Heart right ventricle (tissue), 16 donors: ENCODE measurements at regions not wholly inside any gene's neighbourhood (a gene's known extent, or its start where the extent isn't known, plus 50 kb on each side); places are given as distances from the start of the nearest gene placed in this dataset.

ENCODE experiments used
- ATAC-seq, 8 donors: fragments of 200-7000 bp; cut with Tn5 transposase; one replicate each; pipeline ENCODE4 v1.9.1; 2020; ENCODE audit warnings: mild to moderate bottlenecking in 8 of 8, moderate library complexity in 8 of 8, moderate number of reproducible peaks in 1 of 8
- DNase-seq, 2 donors: peaks; one replicate each; pipeline ENCODE4 v3.0.0-alpha.2; 2020
- H3K27ac ChIP-seq, 10 donors: fragments of 200-600 bp; sonication (generic) in 2 of 10; one replicate each; pipeline versions ENCODE4 v1.5.0 to v1.8.0; 2020 to 2022; ENCODE audit warnings: mild to moderate bottlenecking in 3 of 10
- H3K27me3 ChIP-seq, 7 donors: fragments of 200-600 bp; one replicate each; pipeline ENCODE4 v1.8.0; 2021 to 2022; ENCODE audit warnings: mild to moderate bottlenecking in 2 of 7
- H3K36me3 ChIP-seq, 9 donors: fragments of 200-600 bp; sonication (generic) in 1 of 9; one replicate each; pipeline versions ENCODE4 v1.5.0 to v1.8.0; 2020 to 2022; ENCODE audit warnings: mild to moderate bottlenecking in 2 of 9
- H3K4me1 ChIP-seq, 9 donors: fragments of 200-600 bp; sonication (generic) in 1 of 9; one replicate each; pipeline versions ENCODE4 v1.5.0 to v1.8.0; 2020 to 2022; ENCODE audit warnings: mild to moderate bottlenecking in 4 of 9
- H3K4me3 ChIP-seq, 10 donors: fragments of 200-600 bp; sonication (generic) in 2 of 10; one replicate each; pipeline versions ENCODE4 v1.5.0 to v1.8.0; 2020 to 2022; ENCODE audit warnings: mild to moderate bottlenecking in 7 of 10, moderate library complexity in 2 of 10
- H3K9me3 ChIP-seq, 11 donors: fragments of 200-600 bp in 10 of 11; sonication (generic) in 2 of 11; one replicate each; pipeline versions ENCODE4 v1.5.0 to v1.8.0; 2013 to 2022; ENCODE audit warnings: mild to moderate bottlenecking in 2 of 11, control low read depth in 1 of 11, moderate library complexity in 1 of 11
- CTCF ChIP-seq, 9 donors: fragments of 200-600 bp; sonication (generic) in 2 of 9; IDR thresholded peaks; one replicate each; pipeline versions ENCODE4 v1.5.0 to v1.8.0; 2021 to 2022; ENCODE audit warnings: antibody characterized with exemption in 9 of 9, mild to moderate bottlenecking in 5 of 9, moderate library complexity in 1 of 9
- WGBS, 2 donors: extraction: QIAGEN DNeasy Blood & Tissue Kit; methylation state at CpG; one replicate each; pipeline ENCODE4 v1.1.7; 2013; ENCODE audit warnings: inconsistent platforms in 1 of 2; 5-methylcytosine and 5-hydroxymethylcytosine counted together
- intact Hi-C, 10 donors: fragments of 100-400 bp; cut with DNase I; formaldehyde crosslinking; loops; one replicate each; pipeline versions ENCODE4 v1.11.1 to v1.14.2; 2022
- donor health status: Arrhythmogenic right ventricular cardiomyopathy.
- donor health status: ischemic (EF 13 %, LVEDD 7.1; RV severe dilation, severe dysfunction).
- donor health status: healthy with polysubstance abuse.
- donor health status: DM: no; HTN: yes; CAD: no.
- donor health status: DM: no; HTN: no; CAD: no.
- donor health status: ischemic (EF 25% LVEDD 6.9; RV normal size, moderate dysfunction).
- donor health status: ischemic (EF 25% LVEDD 5.7; RV mildly dilated, moderate dysfunction).
- donor health status: healthy.
- donor health status: DM: yes; HTN: yes; CAD: no.
- donor health status: Ischemic cardiomyopathy.
- donor health status: ischemic (EF 35%, LVEDD 5.7; RV mildly dilated, moderate dysfunction).
- donor health status: nonischemic (EF 11% LVEDD 7.7; RV severe dilation, severe dysfunction).
- donor health status: DM: yes; HTN: yes; CAD: no.
- donor health status: PGD.
- donor health status: ischemic (EF 29% LVEDD 5.4; RV normal size, mild dysfunction).
- donor health status: nonischemic (EF 23%, LVEDD 6.1; RV moderate dilation, normal function).

GRCh38 chr3:31379598-31379997, 153.1 kb upstream of the STT3B start:
- H3K36me3 ChIP-seq, result no peaks in the 10 kb centered on the region
- H3K27ac ChIP-seq, result no peak overlapping the region
- no peaks in the 10 kb centered on the region for H3K9me3 ChIP-seq
- WGBS, 2 donors, result 85 to 92% methylated on average over 2 of the region's 2 CpGs
- H3K4me1 ChIP-seq, result no peaks in the 10 kb centered on the region
- intact Hi-C loops, result no loop called here
- TF ChIP-seq CTCF (IDR thresholded peaks at IDR 0.05), result no peak
- ATAC-seq (no peak), DNase-seq (no peak)
- no peak overlapping the region for H3K4me3 ChIP-seq
- H3K27me3 ChIP-seq, result no peaks in the 10 kb centered on the region

GRCh38 chr3:31382856-31383255, 149.9 kb upstream of the STT3B start:
- WGBS, 2 donors, result 67 to 83% methylated on average over 1 of the region's 1 CpG
- Histone ChIP-seq H3K27ac (no peak overlapping the region), H3K9me3 (peaks cover 0 to 5% (median 0%) of the 10 kb centered on the region in 11 donors), H3K4me1 (no peaks in the 10 kb centered on the region), H3K4me3 (no peak overlapping the region), H3K27me3 (no peaks in the 10 kb centered on the region), H3K36me3 (no peaks in the 10 kb centered on the region)
- intact Hi-C loops, result no loop called here
- TF ChIP-seq CTCF (IDR thresholded peaks at IDR 0.05), result no peak
- ATAC-seq (no peak), DNase-seq (no peak)

- Histone ChIP-seq H3K27ac (no peak overlapping the region), H3K36me3 (no peaks in the 10 kb centered on the region), H3K27me3 (no peaks in the 10 kb centered on the region), H3K4me3 (no peak overlapping the region), H3K9me3 (peaks cover 0 to 5% (median 0%) of the 10 kb centered on the region in 11 donors), H3K4me1 (no peaks in the 10 kb centered on the region)
- ATAC-seq, result no peak
- TF ChIP-seq CTCF (IDR thresholded peaks at IDR 0.05), result no peak
- WGBS, 2 donors, result 70 to 75% methylated on average over 1 of the region's 1 CpG
- intact Hi-C loops, result no loop called here
- no peak for DNase-seq
These were observed 148.6 kb upstream of the STT3B start for GRCh38 chr3:31384117-31384516.

DNA sequence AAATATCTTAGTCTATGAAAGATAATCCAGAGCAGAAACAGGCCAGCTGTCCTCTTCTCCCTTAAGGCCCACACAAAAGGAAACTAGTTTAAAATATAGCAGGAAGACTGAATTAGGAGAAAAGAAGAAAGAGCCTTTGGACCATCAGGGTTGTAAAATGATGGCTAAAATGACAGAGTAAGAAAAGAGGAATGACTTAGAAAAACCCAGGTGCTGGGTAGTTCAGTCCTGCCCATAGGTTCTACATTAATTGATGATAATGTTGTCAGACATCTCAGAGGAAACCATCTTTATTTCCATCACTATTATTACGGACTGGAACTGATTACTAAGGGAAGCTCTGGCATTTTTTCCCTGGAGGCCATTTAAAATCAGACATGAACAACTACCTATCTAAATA, 142.8 kb upstream of the STT3B start:
- no peak for TF ChIP-seq CTCF (IDR thresholded peaks at IDR 0.05)
- H3K36me3 ChIP-seq, result no peaks in the 10 kb centered on the region
- no peaks in the 10 kb centered on the region for H3K27me3 ChIP-seq
- intact Hi-C loops, result no loop called here
- no peak for ATAC-seq
- H3K4me3 ChIP-seq, result no peak overlapping the region
- no peak overlapping the region for H3K27ac ChIP-seq
- no peak for DNase-seq
- WGBS, 2 donors, result 68 to 69% methylated on average over 1 of the region's 1 CpG
- H3K9me3 ChIP-seq, result peaks cover 0 to 5% (median 0%) of the 10 kb centered on the region in 11 donors
- H3K4me1 ChIP-seq, result no peaks in the 10 kb centered on the region

GRCh38 chr3:31390466-31390865, 142.3 kb upstream of the STT3B start:
- DNase-seq (no peak), ATAC-seq (no peak)
- H3K4me3 ChIP-seq, result no peak overlapping the region
- H3K27ac ChIP-seq, result no peak overlapping the region
- TF ChIP-seq CTCF (IDR thresholded peaks at IDR 0.05), result no peak
- peaks cover 0 to 5% (median 0%) of the 10 kb centered on the region in 11 donors for H3K9me3 ChIP-seq
- intact Hi-C loops, result no loop called here
- no peaks in the 10 kb centered on the region for H3K36me3 ChIP-seq
- 83 to 87% methylated on average over 2 of the region's 2 CpGs for WGBS, 2 donors
- H3K27me3 ChIP-seq, result no peaks in the 10 kb centered on the region
- H3K4me1 ChIP-seq, result no peaks in the 10 kb centered on the region
